Neural cell (in vitro differentiated cells): ENCODE measurements at regions not wholly inside any gene's neighbourhood (a gene's known extent, or its start where the extent isn't known, plus 50 kb on each side); places are given as distances from the start of the nearest gene placed in this dataset.

ENCODE experiments used
- CTCF ChIP-seq: fragments of 450-650 bp; IDR thresholded peaks from 2 replicates; pipeline ENCODE4 v1.5.1; 2014; ENCODE audit warnings: antibody characterized with exemption, mild to moderate bottlenecking, moderate library complexity; ENCODE audit not compliant: poor library complexity, severe bottlenecking
- EZH2 ChIP-seq: fragments of 200-600, 300-800 bp; shearing (Covaris generic), sonication (generic); IDR thresholded peaks from 2 replicates; pipeline ENCODE4 v1.6.1; 2014; ENCODE audit warnings: antibody characterized with exemption, low read length, borderline replicate concordance, mild to moderate bottlenecking; ENCODE audit not compliant: insufficient read depth, poor library complexity, severe bottlenecking
- POLR2AphosphoS5 ChIP-seq: IDR thresholded peaks from 2 replicates; pipeline ENCODE4 v1.6.1; 2012
- REST ChIP-seq: IDR thresholded peaks from 2 replicates; pipeline ENCODE4 v1.6.1; 2012; ENCODE audit warnings: borderline replicate concordance
- SMC3 ChIP-seq: fragments of 450-650 bp; conservative IDR thresholded peaks from 2 replicates; pipeline ENCODE4 v1.6.1; 2014; ENCODE audit warnings: antibody characterized with exemption, mild to moderate bottlenecking, moderate library complexity; ENCODE audit not compliant: poor library complexity
- TAF1 ChIP-seq: IDR thresholded peaks from 2 replicates; pipeline ENCODE4 v1.6.1; 2012; ENCODE audit warnings: low read depth

- no peak for TF ChIP-seq REST
- TF ChIP-seq CTCF: no peak
- TF ChIP-seq SMC3: no peak
- TF ChIP-seq POLR2AphosphoS5: no peak
- no peak for TF ChIP-seq EZH2
- TF ChIP-seq TAF1: no peak
These were observed 418.0 kb upstream of the TNP1 start for GRCh38 chr2:217277646-217278398.
